HepG2 (cell line): ENCODE measurements at regions not wholly inside any gene's neighbourhood (a gene's known extent, or its start where the extent isn't known, plus 50 kb on each side); places are given as distances from the start of the nearest gene placed in this dataset.

Experiments
- ATAC-seq: fragments of 200-7000 bp; cut with Tn5 transposase; 3 replicates; pipeline ENCODE4 v1.9.1; 2020; ENCODE audit warnings: mild to moderate bottlenecking, moderate library complexity
- BruUV-seq: library from RNA; stranded (reverse); fragments of 400-500 nt; replicated peaks from 2 replicates; lab custom pipeline; 2021; lab: Mats Ljungman, UMichigan
- CTCF ChIA-PET: fragments of 300-600 bp; formaldehyde crosslinking; extraction: SDS; loops from one replicate; lab custom pipeline; 2021; ENCODE audit warnings: low total read pairs, inconsistent platforms, low intra/inter-chr PET ratio; lab: Yijun Ruan, JAX
- POLR2A ChIA-PET: fragments of 350-600 bp; sonication (Branson Sonifier 250); formaldehyde crosslinking; loops from one replicate; lab custom pipeline; 2020; ENCODE audit warnings: antibody characterized with exemption, inconsistent platforms; lab: Yijun Ruan, JAX
- DNase-seq: peaks from one replicate; pipeline ENCODE4 v3.0.0-alpha.2; 2015; ENCODE audit warnings: low spot score
- FAIRE-seq: peaks from 3 replicates; lab custom pipeline; 2011; peaks lifted over from hg19 to GRCh38; lab: Jason Lieb, UNC
- H2AFZ ChIP-seq: one replicate; pipeline ENCODE4 v1.6.1; 2011; ENCODE audit warnings: low read length, inconsistent platforms
- H3K27ac ChIP-seq: fragments of 300-600 bp; 3 replicates; pipeline ENCODE4 v1.8.0; 2011; ENCODE audit warnings: mixed run types, mild to moderate bottlenecking, mixed read lengths, low read length, inconsistent platforms; ENCODE audit not compliant: insufficient read depth; ENCODE audit errors: extremely low read length
- H3K27me3 ChIP-seq, 2 experiments: fragments of 200-600 bp in 1 of 2; 2 replicates in 1 of 2; 3 replicates in 1 of 2; pipeline versions ENCODE4 v1.6.0 to v1.8.0; 2011; ENCODE audit warnings: low read length in 2 of 2, mild to moderate bottlenecking in 2 of 2, moderate library complexity in 2 of 2, inconsistent platforms in 1 of 2; ENCODE audit not compliant: insufficient read depth in 2 of 2, control insufficient read depth in 1 of 2
- H3K36me3 ChIP-seq, 2 experiments: fragments of 200-600 bp in 1 of 2; replicated peaks in 1 of 2; 2 replicates in 1 of 2; 3 replicates in 1 of 2; pipeline versions ENCODE4 v1.5.1 to v1.8.0; 2011; ENCODE audit warnings: low read length in 2 of 2, inconsistent platforms in 1 of 2; ENCODE audit not compliant: insufficient read depth in 2 of 2, control insufficient read depth in 1 of 2
- H3K4me1 ChIP-seq: 2 replicates; pipeline ENCODE4 v1.5.1; 2012; ENCODE audit warnings: low read length, inconsistent platforms; ENCODE audit not compliant: insufficient read depth
- H3K4me2 ChIP-seq: 2 replicates; pipeline ENCODE4 v1.6.0; 2011; ENCODE audit warnings: low read depth, low read length, inconsistent platforms
- H3K4me3 ChIP-seq, 3 experiments: fragments of 200-600 bp in 1 of 3; sonication (generic), shearing (Covaris generic) in 1 of 3; replicated peaks in 1 of 3; 2 replicates each; pipeline ENCODE4 v1.5.1; 2011 to 2016; ENCODE audit warnings: low read length in 3 of 3, inconsistent platforms in 2 of 3, low read depth in 2 of 3, mild to moderate bottlenecking in 2 of 3, control low read depth in 1 of 3, mixed read lengths in 1 of 3; ENCODE audit not compliant: insufficient read depth in 1 of 3
- H3K79me2 ChIP-seq: one replicate; pipeline ENCODE4 v1.6.1; 2011; ENCODE audit warnings: low read length, inconsistent platforms; ENCODE audit not compliant: insufficient read depth
- H3K9ac ChIP-seq: 2 replicates; pipeline ENCODE4 v1.6.0; 2011; ENCODE audit warnings: mild to moderate bottlenecking, low read depth, low read length, inconsistent platforms; ENCODE audit not compliant: insufficient read depth
- H3K9me3 ChIP-seq: 2 replicates; pipeline ENCODE4 v1.5.1; 2012; ENCODE audit warnings: mild to moderate bottlenecking, low read length
- H4K20me1 ChIP-seq: 2 replicates; pipeline ENCODE4 v1.6.0; 2011; ENCODE audit warnings: inconsistent platforms, mild to moderate bottlenecking, low read length, moderate library complexity; ENCODE audit not compliant: insufficient read depth
- BHLHE40 ChIP-seq: IDR thresholded peaks from 2 replicates; pipeline ENCODE4 v1.6.1; 2011; ENCODE audit warnings: low read length, improper control_type of control experiment
- GTF2F1 ChIP-seq: fragments of 150-350 bp; IDR thresholded peaks from 2 replicates; pipeline ENCODE4 v1.6.1; 2014; ENCODE audit warnings: low read length
- PCBP2 ChIP-seq: fragments of 200-400 bp; formaldehyde crosslinking; optimal IDR thresholded peaks from 2 replicates; pipeline ENCODE3; 2018; ENCODE audit warnings: low read length, low read depth; ENCODE audit not compliant: poor library complexity, severe bottlenecking
- PHF21A ChIP-seq: sonication (generic); formaldehyde crosslinking; IDR thresholded peaks from 2 replicates; pipeline ENCODE4 v1.5.0; 2020; ENCODE audit warnings: mild to moderate bottlenecking, missing genetic modification reagents
- SKI ChIP-seq: fragments of 450-650 bp; IDR thresholded peaks from one replicate; pipeline ENCODE4 v1.6.1; 2018; ENCODE audit warnings: mild to moderate bottlenecking; ENCODE audit not compliant: partially characterized antibody
- SMC3 ChIP-seq: IDR thresholded peaks from 2 replicates; pipeline ENCODE4 v1.6.1; 2011; ENCODE audit warnings: low read length, improper control_type of control experiment
- SSRP1 ChIP-seq: IDR thresholded peaks from 2 replicates; pipeline ENCODE4 v1.6.1; 2016; ENCODE audit warnings: control low read depth
- UBTF ChIP-seq: sonication (generic); formaldehyde crosslinking; IDR thresholded peaks from 2 replicates; pipeline ENCODE4 v1.4.0; 2020; ENCODE audit warnings: mild to moderate bottlenecking, missing genetic modification reagents
- ZBTB7A ChIP-seq: sonication (generic); formaldehyde crosslinking; IDR thresholded peaks from 2 replicates; pipeline ENCODE4 v1.8.0; 2022; ENCODE audit warnings: mild to moderate bottlenecking, missing genetic modification reagents
- ZNF20 ChIP-seq: sonication (generic); formaldehyde crosslinking; IDR thresholded peaks from 2 replicates; pipeline ENCODE4 v1.4.0; 2020; ENCODE audit warnings: mild to moderate bottlenecking, moderate library complexity, missing genetic modification reagents
- ZNF570 ChIP-seq: sonication (generic); formaldehyde crosslinking; IDR thresholded peaks from 2 replicates; pipeline ENCODE4 v1.4.0; 2020; ENCODE audit warnings: mild to moderate bottlenecking, missing genetic modification reagents, borderline replicate concordance
- WGBS: methylation state at CpG from one replicate; pipeline ENCODE4 v1.1.6; 2017; ENCODE audit warnings: low lambda C conversion rate; 5-methylcytosine and 5-hydroxymethylcytosine counted together
- in situ Hi-C: cut with HindIII; loops from 2 replicates; pipeline ENCODE4 v1.10.0; 2017; ENCODE audit warnings: low pct_unique_long_range_greater_than_20kb; ENCODE audit not compliant: extremely low pct_ligation_motif_present
- intact Hi-C: fragments of 100-400 bp; cut with micrococcal nuclease; formaldehyde crosslinking; loops from one replicate; pipeline ENCODE4 v1.10.0; 2022; ENCODE audit not compliant: unreplicated experiment
- TF ChIP-seq, protein P1 (sequence below): sonication (generic); formaldehyde crosslinking; IDR thresholded peaks from 2 replicates; pipeline ENCODE4 v1.5.0; 2020; ENCODE audit warnings: missing genetic modification reagents
- TF ChIP-seq, protein P2 (sequence below): conservative IDR thresholded peaks from 2 replicates; pipeline ENCODE4 v1.6.1; 2018; ENCODE audit warnings: missing genetic modification reagents
- TF ChIP-seq, protein P3 (sequence below): sonication (generic); formaldehyde crosslinking; IDR thresholded peaks from 2 replicates; pipeline ENCODE4 v1.4.0; 2020; ENCODE audit warnings: missing genetic modification reagents, borderline replicate concordance

DNA sequence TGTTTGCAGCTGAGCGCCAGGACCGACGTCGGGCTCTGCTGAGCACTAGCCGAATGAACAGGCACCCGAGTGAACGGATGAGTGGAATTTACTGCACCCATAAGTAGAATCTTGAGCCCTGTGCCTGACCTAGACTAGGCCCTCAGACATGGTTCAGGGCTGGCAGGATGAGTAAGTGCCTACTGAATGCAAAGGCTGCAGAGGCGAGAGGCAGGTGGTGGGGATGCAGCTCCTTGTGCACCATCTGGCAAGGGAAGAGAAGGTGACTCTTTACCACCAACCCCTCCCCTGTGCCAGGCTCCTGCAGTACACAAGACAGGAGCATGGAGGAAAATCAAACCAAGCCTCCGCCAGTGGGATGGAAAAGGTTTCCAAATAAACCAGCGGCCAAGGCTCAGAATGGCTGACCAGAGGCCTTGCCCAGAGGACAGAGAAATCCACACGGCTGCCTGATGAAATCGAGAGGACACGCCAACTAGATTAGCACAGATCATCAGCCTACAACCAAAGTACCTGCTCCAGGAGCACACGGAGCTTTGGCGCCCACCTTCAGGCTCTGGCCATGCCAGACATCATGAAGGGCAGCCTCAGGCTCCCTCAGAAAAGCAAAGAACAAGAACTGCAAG, 141.7 kb upstream of the IQSEC1 start:
- DNase-seq (no peak), ATAC-seq (no peak), FAIRE-seq (no peak)
- WGBS: 89% methylated on average over 10 of the region's 15 CpGs
- H3K79me2 ChIP-seq: no peaks in the 10 kb centered on the region
- H2AFZ ChIP-seq: no peak overlapping the region
- no peaks in the 10 kb centered on the region for H3K9me3 ChIP-seq
- H3K4me1 ChIP-seq: no peaks in the 10 kb centered on the region
- peaks cover 2 to 28% of the 10 kb centered on the region in 2 experiments; a peak in 1 of 5 replicates for H3K36me3 ChIP-seq
- H3K27ac ChIP-seq: no peak overlapping the region
- H3K27me3 ChIP-seq: no peaks in the 10 kb centered on the region
- ChIA-PET CTCF (no interaction called here), POLR2A (no interaction called here)
- no TSS peak for BruUV-seq
- intact Hi-C loops (no loop called here), in situ Hi-C loops (no loop called here)
- H4K20me1 ChIP-seq: no peaks in the 10 kb centered on the region
- no peak overlapping the region for H3K4me2 ChIP-seq
- H3K4me3 ChIP-seq: no peak overlapping the region
- H3K9ac ChIP-seq: no peak overlapping the region
- TF ChIP-seq SMC3: no peak
- TF ChIP-seq, protein P1, sequence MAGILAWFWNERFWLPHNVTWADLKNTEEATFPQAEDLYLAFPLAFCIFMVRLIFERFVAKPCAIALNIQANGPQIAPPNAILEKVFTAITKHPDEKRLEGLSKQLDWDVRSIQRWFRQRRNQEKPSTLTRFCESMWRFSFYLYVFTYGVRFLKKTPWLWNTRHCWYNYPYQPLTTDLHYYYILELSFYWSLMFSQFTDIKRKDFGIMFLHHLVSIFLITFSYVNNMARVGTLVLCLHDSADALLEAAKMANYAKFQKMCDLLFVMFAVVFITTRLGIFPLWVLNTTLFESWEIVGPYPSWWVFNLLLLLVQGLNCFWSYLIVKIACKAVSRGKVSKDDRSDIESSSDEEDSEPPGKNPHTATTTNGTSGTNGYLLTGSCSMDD (CRISPR knock-in tag): no peak
- TF ChIP-seq ZBTB7A (CRISPR knock-in tag): no peak
- no peak for TF ChIP-seq BHLHE40
- no peak for TF ChIP-seq SKI
- no peak for TF ChIP-seq PHF21A
- TF ChIP-seq SSRP1 (CRISPR knock-in tag): no peak
- no peak for TF ChIP-seq UBTF (CRISPR knock-in tag)
- no peak for TF ChIP-seq PCBP2
- TF ChIP-seq GTF2F1: no peak
- TF ChIP-seq, protein P2, sequence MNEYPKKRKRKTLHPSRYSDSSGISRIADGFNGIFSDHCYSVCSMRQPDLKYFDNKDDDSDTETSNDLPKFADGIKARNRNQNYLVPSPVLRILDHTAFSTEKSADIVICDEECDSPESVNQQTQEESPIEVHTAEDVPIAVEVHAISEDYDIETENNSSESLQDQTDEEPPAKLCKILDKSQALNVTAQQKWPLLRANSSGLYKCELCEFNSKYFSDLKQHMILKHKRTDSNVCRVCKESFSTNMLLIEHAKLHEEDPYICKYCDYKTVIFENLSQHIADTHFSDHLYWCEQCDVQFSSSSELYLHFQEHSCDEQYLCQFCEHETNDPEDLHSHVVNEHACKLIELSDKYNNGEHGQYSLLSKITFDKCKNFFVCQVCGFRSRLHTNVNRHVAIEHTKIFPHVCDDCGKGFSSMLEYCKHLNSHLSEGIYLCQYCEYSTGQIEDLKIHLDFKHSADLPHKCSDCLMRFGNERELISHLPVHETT (CRISPR knock-in tag): no peak
- no peak for TF ChIP-seq ZNF20 (CRISPR knock-in tag)
- TF ChIP-seq ZNF570: no peak
- TF ChIP-seq, protein P3, sequence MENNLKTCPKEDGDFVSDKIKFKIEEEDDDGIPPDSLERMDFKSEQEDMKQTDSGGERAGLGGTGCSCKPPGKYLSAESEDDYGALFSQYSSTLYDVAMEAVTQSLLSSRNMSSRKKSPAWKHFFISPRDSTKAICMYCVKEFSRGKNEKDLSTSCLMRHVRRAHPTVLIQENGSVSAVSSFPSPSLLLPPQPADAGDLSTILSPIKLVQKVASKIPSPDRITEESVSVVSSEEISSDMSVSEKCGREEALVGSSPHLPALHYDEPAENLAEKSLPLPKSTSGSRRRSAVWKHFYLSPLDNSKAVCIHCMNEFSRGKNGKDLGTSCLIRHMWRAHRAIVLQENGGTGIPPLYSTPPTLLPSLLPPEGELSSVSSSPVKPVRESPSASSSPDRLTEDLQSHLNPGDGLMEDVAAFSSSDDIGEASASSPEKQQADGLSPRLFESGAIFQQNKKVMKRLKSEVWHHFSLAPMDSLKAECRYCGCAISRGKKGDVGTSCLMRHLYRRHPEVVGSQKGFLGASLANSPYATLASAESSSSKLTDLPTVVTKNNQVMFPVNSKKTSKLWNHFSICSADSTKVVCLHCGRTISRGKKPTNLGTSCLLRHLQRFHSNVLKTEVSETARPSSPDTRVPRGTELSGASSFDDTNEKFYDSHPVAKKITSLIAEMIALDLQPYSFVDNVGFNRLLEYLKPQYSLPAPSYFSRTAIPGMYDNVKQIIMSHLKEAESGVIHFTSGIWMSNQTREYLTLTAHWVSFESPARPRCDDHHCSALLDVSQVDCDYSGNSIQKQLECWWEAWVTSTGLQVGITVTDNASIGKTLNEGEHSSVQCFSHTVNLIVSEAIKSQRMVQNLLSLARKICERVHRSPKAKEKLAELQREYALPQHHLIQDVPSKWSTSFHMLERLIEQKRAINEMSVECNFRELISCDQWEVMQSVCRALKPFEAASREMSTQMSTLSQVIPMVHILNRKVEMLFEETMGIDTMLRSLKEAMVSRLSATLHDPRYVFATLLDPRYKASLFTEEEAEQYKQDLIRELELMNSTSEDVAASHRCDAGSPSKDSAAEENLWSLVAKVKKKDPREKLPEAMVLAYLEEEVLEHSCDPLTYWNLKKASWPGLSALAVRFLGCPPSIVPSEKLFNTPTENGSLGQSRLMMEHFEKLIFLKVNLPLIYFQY (CRISPR knock-in tag): no peak
